ENCODE measurements at regions not wholly inside any gene's neighbourhood (a gene's known extent, or its start where the extent isn't known, plus 50 kb on each side); places are given as distances from the start of the nearest gene placed in this dataset.
"Not testable (repeated sequence)": the region's sequence is repeated elsewhere in the genome, so short reads cannot be mapped to it uniquely, and the experiment has no call there.

DNA sequence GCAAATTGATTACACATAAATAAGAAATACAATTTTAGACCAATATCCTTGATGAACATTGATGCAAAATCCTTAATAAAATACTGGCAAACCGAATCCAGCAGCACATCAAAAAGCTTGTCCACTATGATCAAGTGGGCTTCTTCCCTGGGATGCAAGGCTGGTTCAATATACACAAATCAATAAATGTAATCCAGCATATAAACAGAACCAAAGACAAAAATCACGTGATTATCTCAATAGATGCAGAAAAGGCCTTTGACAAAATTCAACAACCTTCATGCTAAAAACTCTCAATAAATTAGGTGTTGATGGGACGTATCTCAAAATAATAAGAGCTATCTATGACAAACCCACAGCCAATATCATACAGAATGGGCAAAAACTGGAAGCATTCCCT lies 624.2 kb upstream of the KCND2 start:
- TF ChIP-seq CTCF (IDR thresholded peaks at IDR 0.05; ENCODE audit: low read depth, low read length, missing input control); TAF1 (conservative IDR thresholded peaks at IDR 0.05); RAD21 (IDR thresholded peaks at IDR 0.05); SP1 (IDR thresholded peaks at IDR 0.05); ATF3 (IDR thresholded peaks at IDR 0.05); EGR1 (IDR thresholded peaks at IDR 0.05; ENCODE audit: low read depth in 2 of 2); GABPA (IDR thresholded peaks at IDR 0.05 in 1 of 2, conservative IDR thresholded peaks at IDR 0.05 in 1 of 2); JUND (IDR thresholded peaks at IDR 0.05); NR2F2 (IDR thresholded peaks at IDR 0.05); YY1 (IDR thresholded peaks at IDR 0.05): not testable (repeated sequence)
- TF ChIP-seq, protein P1, sequence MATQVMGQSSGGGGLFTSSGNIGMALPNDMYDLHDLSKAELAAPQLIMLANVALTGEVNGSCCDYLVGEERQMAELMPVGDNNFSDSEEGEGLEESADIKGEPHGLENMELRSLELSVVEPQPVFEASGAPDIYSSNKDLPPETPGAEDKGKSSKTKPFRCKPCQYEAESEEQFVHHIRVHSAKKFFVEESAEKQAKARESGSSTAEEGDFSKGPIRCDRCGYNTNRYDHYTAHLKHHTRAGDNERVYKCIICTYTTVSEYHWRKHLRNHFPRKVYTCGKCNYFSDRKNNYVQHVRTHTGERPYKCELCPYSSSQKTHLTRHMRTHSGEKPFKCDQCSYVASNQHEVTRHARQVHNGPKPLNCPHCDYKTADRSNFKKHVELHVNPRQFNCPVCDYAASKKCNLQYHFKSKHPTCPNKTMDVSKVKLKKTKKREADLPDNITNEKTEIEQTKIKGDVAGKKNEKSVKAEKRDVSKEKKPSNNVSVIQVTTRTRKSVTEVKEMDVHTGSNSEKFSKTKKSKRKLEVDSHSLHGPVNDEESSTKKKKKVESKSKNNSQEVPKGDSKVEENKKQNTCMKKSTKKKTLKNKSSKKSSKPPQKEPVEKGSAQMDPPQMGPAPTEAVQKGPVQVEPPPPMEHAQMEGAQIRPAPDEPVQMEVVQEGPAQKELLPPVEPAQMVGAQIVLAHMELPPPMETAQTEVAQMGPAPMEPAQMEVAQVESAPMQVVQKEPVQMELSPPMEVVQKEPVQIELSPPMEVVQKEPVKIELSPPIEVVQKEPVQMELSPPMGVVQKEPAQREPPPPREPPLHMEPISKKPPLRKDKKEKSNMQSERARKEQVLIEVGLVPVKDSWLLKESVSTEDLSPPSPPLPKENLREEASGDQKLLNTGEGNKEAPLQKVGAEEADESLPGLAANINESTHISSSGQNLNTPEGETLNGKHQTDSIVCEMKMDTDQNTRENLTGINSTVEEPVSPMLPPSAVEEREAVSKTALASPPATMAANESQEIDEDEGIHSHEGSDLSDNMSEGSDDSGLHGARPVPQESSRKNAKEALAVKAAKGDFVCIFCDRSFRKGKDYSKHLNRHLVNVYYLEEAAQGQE (IDR thresholded peaks at IDR 0.05), result not testable (repeated sequence)
- TF ChIP-seq, protein P2, sequence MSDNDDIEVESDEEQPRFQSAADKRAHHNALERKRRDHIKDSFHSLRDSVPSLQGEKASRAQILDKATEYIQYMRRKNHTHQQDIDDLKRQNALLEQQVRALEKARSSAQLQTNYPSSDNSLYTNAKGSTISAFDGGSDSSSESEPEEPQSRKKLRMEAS (IDR thresholded peaks at IDR 0.05), result not testable (repeated sequence)
- TF ChIP-seq, protein P3, sequence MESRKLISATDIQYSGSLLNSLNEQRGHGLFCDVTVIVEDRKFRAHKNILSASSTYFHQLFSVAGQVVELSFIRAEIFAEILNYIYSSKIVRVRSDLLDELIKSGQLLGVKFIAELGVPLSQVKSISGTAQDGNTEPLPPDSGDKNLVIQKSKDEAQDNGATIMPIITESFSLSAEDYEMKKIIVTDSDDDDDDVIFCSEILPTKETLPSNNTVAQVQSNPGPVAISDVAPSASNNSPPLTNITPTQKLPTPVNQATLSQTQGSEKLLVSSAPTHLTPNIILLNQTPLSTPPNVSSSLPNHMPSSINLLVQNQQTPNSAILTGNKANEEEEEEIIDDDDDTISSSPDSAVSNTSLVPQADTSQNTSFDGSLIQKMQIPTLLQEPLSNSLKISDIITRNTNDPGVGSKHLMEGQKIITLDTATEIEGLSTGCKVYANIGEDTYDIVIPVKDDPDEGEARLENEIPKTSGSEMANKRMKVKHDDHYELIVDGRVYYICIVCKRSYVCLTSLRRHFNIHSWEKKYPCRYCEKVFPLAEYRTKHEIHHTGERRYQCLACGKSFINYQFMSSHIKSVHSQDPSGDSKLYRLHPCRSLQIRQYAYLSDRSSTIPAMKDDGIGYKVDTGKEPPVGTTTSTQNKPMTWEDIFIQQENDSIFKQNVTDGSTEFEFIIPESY (IDR thresholded peaks at IDR 0.05), result not testable (repeated sequence)

Data from liver (tissue), 3 donors.